Hindlimb muscle (tissue), 1 donor: ENCODE measurements at regions not wholly inside any gene's neighbourhood (a gene's known extent, or its start where the extent isn't known, plus 50 kb on each side); places are given as distances from the start of the nearest gene placed in this dataset.

Source experiments
- DNase-seq: peaks from one replicate; pipeline ENCODE4 v3.0.0-alpha.2; 2013

- no peak for DNase-seq
These were observed 432.7 kb downstream of the IRS1 start for GRCh38 chr2:226366920-226367319.

GRCh38 chr2:226364217-226364616 lies 435.4 kb downstream of the IRS1 start:
- DNase-seq: no peak

DNA sequence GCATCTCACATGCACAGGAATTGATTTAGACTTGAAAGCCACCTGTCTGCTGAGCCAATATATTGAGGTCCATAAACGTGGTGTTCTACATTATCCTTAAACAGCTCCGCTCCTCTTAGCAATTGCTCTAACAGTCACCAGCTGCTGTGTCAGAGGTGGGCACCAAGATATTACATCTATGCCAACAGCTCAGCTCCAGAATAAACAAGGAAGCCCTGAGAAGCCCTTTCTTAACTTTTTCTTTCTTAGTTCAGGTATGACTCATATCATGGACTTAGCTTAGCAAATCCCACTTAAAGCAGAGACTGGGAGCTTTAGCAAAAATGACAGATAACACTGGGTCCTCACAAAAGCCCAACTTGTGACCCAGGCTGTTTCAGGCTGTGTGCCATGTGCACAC lies 436.6 kb downstream of the IRS1 start:
- DNase-seq: no peak

DNA sequence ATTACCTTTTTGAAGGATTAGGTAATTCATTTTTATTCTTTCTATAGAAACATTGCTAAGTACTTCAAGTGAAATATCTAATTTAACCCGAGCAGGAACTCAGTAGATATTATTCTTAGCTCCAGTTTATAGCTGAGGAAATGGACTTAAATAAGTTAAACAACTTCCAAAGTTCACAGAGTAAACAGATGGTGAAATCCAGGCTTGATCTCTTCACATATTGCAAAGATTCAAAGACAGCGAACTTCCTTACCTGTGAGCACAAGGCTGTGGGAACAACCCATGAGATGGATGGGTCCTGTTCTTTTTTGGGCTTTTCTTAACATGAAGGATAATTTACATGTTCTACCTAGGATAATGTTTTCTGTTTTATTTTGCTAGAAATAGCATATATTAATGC lies 439.0 kb downstream of the IRS1 start:
- no peak for DNase-seq

DNA sequence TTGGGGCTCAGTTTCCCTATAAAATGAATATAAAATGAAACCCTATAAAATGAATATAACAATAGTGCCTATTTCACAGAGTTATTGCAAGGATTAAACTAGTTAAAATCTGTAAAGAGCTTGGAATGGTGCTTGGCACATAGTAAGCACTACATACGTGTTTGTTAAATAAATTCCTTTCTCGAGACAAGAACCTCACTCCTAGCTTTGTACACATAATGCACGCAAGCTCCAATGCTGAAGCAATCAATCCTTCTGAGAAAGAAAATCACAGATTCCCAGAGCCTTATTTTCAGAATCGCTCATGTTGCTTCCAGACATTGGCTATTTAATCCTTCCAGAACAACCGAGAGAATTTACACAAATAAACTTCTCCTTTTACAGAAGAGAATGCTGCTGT lies 440.9 kb downstream of the IRS1 start:
- DNase-seq: no peak

- DNase-seq: no peak
These were observed 441.8 kb downstream of the IRS1 start for GRCh38 chr2:226357816-226358215.

- no peak for DNase-seq
These were observed 444.0 kb downstream of the IRS1 start for GRCh38 chr2:226355600-226355999.

DNA sequence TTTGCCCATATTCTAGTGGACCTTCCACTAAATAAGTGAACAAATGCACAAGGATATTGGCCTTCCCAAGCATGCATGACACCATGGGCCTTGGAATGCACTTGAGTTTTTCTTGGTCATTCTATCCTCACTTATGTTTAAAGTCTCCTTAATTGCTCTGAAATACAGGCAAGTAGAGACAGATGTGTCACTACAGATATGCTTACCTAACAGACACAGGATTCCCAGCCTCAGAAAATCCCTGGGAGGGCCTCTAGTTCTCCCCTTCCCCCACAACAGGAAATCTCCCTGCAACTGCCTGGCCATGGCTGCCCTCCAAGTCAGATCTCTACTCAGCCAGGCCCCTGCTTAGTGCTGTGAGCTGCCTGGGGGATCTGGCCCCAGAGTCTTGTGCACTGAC lies 445.2 kb downstream of the IRS1 start:
- DNase-seq: no peak

GRCh38 chr2:226352941-226353560 lies 446.6 kb downstream of the IRS1 start:
- peak; percentile 13 for DNase-seq

GRCh38 chr2:226351711-226352110 lies 447.9 kb downstream of the IRS1 start:
- no peak for DNase-seq

DNA sequence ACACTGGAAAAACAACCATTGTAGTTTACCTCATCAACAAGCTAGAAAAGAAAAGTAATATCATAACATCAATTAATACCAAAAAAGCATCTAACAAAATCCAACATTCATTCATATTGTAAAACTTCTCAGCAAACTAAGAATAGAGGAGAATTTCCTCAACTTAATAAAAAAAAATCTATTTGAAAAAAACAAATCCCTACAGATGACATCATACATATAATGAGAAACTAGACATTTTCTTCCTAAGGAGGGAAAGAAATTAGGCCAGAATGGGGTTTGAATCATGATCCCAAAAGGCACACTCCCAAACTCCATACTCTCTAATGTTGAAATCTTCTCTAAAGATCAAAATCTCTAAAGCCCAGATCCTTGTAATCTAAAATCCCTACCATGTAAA lies 460.0 kb downstream of the IRS1 start:
- DNase-seq: no peak

GRCh38 chr2:226338825-226339224 lies 460.8 kb downstream of the IRS1 start:
- DNase-seq: no peak

GRCh38 chr2:226337941-226338600 lies 461.5 kb downstream of the IRS1 start:
- no peak for DNase-seq

DNA sequence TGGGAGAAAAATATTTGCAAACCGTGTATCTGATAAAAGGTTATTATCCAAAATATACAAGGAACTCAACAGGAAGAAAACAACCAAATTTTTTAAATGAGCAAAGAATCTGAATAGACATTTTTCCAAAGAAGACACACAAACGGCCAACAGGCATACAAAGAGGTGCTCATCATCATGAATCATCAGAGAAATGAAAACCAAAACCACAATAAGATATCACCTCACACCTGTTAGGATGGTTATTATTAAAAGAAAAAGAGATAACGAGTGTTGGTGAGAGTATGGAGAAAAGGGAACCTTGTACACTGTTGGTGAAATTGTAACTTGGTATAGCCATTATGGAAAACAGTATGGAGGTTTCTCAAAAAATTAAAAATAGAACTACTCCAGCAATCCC lies 463.3 kb downstream of the IRS1 start:
- DNase-seq: no peak

DNA sequence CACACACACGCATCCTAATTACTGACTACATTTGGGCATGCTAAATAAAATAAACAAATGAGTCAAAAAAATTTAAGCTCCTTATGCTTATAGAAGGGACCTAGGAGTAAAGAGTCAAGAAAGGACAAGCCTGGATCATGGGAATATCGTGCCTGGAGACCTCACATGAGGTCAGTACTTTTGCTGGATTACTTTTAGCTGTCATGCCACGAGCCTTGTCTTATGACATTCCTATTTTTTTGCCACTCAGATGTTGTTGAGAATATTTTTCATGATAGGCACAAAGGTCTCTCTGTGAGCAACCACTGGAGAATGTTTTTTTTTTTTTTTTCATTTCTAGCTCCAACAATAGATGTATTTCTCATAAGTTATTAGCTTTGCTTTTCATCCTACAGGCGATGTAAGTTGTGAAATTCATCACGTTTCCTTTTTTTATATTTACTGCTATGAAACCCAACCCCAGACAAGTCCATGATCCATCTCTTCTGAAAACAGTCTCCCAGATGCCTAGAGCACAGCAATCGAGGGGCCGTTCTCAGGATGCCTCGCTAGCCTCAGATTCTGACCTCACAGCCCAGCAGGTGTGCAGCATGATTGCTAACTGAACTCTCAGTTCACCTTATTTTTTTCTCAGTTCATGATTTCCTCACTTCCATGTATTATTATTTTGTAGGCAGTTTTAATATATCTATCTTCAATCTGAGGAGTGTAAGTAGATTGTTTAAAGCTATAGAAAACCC lies 464.5 kb downstream of the IRS1 start:
- no peak for DNase-seq

DNA sequence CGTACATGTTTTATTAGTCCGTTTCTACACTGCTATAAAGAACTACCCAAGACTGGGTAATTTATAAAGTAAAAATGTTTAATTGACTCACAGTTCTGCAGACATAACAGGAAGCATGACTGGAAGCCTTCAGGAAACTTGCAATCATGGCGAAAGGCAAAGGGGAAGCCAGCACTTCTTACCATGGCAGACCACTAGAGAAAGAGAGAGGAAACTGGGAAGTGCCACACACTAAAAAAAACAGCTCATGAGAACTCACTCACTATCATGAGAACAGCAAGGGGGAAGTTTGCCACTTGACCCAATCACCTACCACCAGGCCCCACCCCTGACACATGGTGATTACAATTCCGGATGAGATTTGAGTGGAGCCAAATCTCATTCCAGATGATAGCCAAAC lies 466.2 kb downstream of the IRS1 start:
- DNase-seq: no peak

DNA sequence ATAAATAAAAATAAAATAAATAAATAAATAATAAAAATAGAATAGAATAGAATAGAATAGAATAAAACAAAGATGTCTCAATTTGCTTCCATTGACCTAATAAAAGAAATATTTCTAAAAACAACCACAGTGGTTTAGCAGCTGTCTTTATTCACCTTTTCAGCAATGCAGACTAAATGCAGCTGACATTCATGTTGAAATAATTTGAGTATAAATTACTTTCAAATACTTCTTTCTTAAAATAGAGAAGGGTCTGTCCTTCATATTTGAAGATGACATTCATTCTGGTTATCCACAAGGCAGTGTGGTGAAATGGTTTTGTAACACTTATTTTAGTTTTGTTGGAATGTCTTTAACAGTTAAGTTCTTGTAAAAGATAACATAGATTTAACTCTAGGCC lies 469.4 kb downstream of the IRS1 start:
- no peak for DNase-seq

DNA sequence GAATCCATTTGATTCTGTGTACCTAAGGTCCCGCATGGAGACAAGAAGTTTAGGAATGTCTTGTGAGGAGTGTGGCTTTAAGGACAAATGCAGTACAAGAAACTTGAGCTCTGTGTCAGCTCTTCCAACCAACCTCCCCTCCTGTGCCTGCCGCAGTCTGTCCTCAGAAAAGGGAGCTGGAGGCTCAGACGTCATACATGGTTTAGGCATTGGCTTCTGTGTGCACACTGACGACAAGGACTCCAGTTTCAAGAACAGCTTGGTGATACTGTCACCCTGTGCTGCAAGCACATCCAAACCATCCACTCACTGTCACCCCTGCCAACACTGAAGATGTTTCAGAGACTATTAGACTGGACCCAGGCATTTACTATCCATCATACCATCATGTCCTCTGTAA lies 470.4 kb downstream of the IRS1 start:
- DNase-seq: no peak

GRCh38 chr2:226327830-226328229 lies 471.8 kb downstream of the IRS1 start:
- DNase-seq: no peak

DNA sequence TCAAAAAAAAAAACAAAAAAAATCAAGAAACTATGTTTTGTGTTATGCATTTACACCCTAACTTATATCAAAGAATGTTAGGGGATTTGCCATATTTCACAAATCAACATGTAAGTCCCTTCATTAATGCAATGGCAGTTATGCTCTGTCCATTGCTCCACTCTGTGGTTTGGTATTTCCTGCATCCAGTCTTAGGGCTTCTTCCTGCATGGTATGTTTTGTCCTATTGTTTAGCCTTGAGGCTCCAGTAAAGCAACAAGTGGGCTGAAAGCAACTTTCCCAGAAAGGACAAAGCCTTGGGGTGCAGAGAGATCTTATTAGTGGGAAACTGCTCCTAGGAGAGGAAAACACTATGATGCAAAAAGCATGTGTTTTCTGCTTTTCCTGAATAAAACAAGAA lies 474.1 kb downstream of the IRS1 start:
- no peak for DNase-seq

DNA sequence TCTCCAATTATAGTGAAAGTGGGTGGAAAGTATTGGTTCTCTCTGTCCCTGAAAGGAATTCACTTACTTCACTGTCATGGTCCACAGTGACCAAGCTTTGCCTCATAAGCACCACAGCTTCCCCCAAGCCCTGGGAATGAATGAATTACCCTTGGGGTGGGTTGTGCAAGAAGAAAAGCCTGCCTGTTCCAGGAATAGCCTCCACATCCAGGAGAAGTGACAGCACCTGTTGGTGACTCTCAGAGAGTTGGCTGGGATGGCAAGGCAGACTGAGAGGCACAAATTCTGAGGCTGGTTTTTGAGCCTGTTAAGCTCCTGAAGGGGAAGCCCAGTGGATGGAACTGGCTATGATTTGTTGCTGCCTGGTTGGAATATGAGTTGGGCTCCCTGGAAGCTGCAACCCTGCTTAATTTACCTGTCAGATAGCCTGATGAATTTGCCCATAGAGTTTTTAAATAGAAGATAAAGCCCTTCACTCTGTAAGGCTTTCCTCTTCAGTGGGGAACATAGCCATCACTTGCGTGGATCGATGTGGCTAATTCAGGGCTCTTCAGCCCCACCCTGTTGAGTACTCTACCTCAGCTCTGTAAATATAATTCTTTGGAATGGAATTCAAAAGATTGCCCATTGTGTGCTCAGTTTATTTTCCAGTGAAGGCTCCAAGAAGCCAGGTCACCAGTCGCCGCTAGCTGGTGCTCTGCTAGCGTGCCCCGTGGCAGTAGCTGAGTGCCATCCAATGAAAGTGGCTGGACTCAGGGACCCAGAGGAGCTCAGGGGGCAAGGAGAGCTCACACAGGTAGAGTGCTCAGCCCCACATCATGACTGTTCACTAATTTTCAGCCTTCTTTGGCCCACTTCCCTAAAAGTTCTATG lies 479.3 kb downstream of the IRS1 start:
- no peak for DNase-seq

DNA sequence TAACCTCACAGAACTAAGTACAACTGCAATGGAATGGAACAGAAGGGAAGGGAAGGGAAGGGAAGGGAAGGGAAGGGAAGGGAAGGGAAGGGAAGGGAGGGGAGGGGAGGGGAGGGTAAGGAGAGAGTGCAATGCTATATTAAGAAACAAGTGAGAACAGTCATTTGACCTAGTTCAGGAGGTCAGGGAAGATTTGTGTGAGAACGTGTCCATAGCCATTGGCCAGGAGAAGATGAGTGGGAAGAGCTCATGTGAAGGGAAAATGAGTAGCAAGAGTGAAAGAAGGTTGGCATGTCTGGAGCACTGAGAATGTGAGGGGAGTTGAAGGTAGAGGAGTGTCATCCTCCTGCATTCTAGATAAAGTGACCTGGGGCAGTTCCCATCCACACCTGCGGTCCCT lies 481.6 kb downstream of the IRS1 start:
- no peak for DNase-seq

- DNase-seq: no peak
These were observed 486.6 kb downstream of the IRS1 start for GRCh38 chr2:226313060-226313459.
